ENCODE measurements at regions not wholly inside any gene's neighbourhood (a gene's known extent, or its start where the extent isn't known, plus 50 kb on each side); places are given as distances from the start of the nearest gene placed in this dataset.
"Not testable (repeated sequence)": the region's sequence is repeated elsewhere in the genome, so short reads cannot be mapped to it uniquely, and the experiment has no call there.

DNA sequence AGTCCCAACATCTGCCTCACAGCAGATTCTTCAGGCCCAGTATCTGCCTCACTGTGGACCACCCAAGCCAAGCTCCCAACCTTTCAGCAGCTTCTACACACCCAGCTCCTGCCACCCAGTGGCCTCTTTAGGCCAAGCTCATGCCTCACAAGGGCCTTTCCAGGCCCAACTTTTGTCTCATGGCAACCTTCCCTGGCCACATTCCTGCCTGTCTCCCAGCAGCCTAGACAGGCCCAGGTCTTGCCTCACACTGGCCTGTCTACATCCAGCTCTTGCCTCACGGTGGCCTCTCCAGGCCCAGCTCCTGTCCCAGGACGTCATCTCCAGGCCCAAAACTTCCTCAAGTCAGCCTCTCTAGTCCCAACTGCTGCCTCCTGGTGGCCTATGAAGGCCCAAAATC, 65.0 kb downstream of the CCDC201 start:
- H3K4me1 ChIP-seq (ENCODE audit: control insufficient read depth, insufficient read depth, low read length); H3K27me3 ChIP-seq (ENCODE audit: control insufficient read depth, insufficient read depth, low read length); H3K9me3 ChIP-seq (ENCODE audit: control insufficient read depth, insufficient read depth, low read depth, low read length); in situ Hi-C loops (cut with HindIII; ENCODE audit: low pct_unique_long_range_greater_than_20kb, low sequenced_read_pairs); intact Hi-C loops (cut with micrococcal nuclease; ENCODE audit: unreplicated experiment); BruUV-seq (replicated peaks); H3K4me3 ChIP-seq (ENCODE audit: low read depth in 2 of 2, low read length in 2 of 2); POLR2A ChIA-PET; H3K36me3 ChIP-seq (ENCODE audit: control insufficient read depth, insufficient read depth, low read length); DNase-seq (ENCODE audit: low read depth, low spot score); CTCF ChIA-PET; ATAC-seq; H3K27ac ChIP-seq (ENCODE audit: low read length): not testable (repeated sequence)

DNA sequence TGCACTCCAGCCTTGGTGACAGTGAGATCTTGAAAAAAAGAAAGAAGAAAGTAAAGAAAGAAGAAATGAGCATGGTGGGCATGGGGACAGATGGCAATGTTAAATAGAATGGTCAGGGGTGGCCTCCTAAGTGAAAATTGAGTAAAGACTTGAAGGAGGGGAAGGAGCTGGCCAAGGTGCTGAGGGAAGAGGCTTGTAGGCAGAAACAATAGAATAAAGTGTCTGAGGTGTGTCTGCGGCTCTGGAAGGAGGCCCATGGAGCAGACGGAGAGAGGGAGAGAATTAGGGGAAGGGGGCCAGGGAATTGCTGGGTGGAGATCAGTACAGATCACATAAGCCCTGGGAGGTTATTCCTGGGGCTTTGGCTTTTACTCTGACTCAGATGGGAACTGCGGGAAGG, 70.7 kb downstream of the CCDC201 start:
- DNase-seq (ENCODE audit: low read depth, low spot score); ATAC-seq; POLR2A ChIA-PET; H3K4me1 ChIP-seq (ENCODE audit: control insufficient read depth, insufficient read depth, low read length); intact Hi-C loops (cut with micrococcal nuclease; ENCODE audit: unreplicated experiment); BruUV-seq (replicated peaks); H3K36me3 ChIP-seq (ENCODE audit: control insufficient read depth, insufficient read depth, low read length); in situ Hi-C loops (cut with HindIII; ENCODE audit: low pct_unique_long_range_greater_than_20kb, low sequenced_read_pairs); H3K27ac ChIP-seq (ENCODE audit: low read length); H3K9me3 ChIP-seq (ENCODE audit: control insufficient read depth, insufficient read depth, low read depth, low read length); H3K4me3 ChIP-seq (ENCODE audit: low read depth in 2 of 2, low read length in 2 of 2); H3K27me3 ChIP-seq (ENCODE audit: control insufficient read depth, insufficient read depth, low read length); CTCF ChIA-PET: not testable (repeated sequence)
- TF ChIP-seq, protein P1, sequence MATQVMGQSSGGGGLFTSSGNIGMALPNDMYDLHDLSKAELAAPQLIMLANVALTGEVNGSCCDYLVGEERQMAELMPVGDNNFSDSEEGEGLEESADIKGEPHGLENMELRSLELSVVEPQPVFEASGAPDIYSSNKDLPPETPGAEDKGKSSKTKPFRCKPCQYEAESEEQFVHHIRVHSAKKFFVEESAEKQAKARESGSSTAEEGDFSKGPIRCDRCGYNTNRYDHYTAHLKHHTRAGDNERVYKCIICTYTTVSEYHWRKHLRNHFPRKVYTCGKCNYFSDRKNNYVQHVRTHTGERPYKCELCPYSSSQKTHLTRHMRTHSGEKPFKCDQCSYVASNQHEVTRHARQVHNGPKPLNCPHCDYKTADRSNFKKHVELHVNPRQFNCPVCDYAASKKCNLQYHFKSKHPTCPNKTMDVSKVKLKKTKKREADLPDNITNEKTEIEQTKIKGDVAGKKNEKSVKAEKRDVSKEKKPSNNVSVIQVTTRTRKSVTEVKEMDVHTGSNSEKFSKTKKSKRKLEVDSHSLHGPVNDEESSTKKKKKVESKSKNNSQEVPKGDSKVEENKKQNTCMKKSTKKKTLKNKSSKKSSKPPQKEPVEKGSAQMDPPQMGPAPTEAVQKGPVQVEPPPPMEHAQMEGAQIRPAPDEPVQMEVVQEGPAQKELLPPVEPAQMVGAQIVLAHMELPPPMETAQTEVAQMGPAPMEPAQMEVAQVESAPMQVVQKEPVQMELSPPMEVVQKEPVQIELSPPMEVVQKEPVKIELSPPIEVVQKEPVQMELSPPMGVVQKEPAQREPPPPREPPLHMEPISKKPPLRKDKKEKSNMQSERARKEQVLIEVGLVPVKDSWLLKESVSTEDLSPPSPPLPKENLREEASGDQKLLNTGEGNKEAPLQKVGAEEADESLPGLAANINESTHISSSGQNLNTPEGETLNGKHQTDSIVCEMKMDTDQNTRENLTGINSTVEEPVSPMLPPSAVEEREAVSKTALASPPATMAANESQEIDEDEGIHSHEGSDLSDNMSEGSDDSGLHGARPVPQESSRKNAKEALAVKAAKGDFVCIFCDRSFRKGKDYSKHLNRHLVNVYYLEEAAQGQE (IDR thresholded peaks at IDR 0.05; ENCODE audit: insufficient read depth in 1 of 2, low read depth in 2 of 2, low read length in 1 of 2): peak; percentile 35 to 72; a peak in 2 of 4 replicates

- H3K36me3 ChIP-seq (ENCODE audit: control insufficient read depth, insufficient read depth, low read length); H3K27ac ChIP-seq (ENCODE audit: low read length); H3K9me3 ChIP-seq (ENCODE audit: control insufficient read depth, insufficient read depth, low read depth, low read length); H3K4me1 ChIP-seq (ENCODE audit: control insufficient read depth, insufficient read depth, low read length); intact Hi-C loops (cut with micrococcal nuclease; ENCODE audit: unreplicated experiment); POLR2A ChIA-PET; CTCF ChIA-PET; BruUV-seq (replicated peaks); H3K4me3 ChIP-seq (ENCODE audit: low read depth in 2 of 2, low read length in 2 of 2); H3K27me3 ChIP-seq (ENCODE audit: control insufficient read depth, insufficient read depth, low read length); ATAC-seq; in situ Hi-C loops (cut with HindIII; ENCODE audit: low pct_unique_long_range_greater_than_20kb, low sequenced_read_pairs): not testable (repeated sequence)
- peak; percentile 7 for DNase-seq (ENCODE audit: low read depth, low spot score)
These were observed 75.6 kb downstream of the CCDC201 start for GRCh38 chr7:45797264-45797663.

- DNase-seq (ENCODE audit: low read depth, low spot score); H3K4me1 ChIP-seq (ENCODE audit: control insufficient read depth, insufficient read depth, low read length); ATAC-seq; CTCF ChIA-PET; H3K4me3 ChIP-seq (ENCODE audit: low read depth in 2 of 2, low read length in 2 of 2); in situ Hi-C loops (cut with HindIII; ENCODE audit: low pct_unique_long_range_greater_than_20kb, low sequenced_read_pairs); intact Hi-C loops (cut with micrococcal nuclease; ENCODE audit: unreplicated experiment); H3K36me3 ChIP-seq (ENCODE audit: control insufficient read depth, insufficient read depth, low read length); H3K9me3 ChIP-seq (ENCODE audit: control insufficient read depth, insufficient read depth, low read depth, low read length); POLR2A ChIA-PET; BruUV-seq (replicated peaks); H3K27ac ChIP-seq (ENCODE audit: low read length); H3K27me3 ChIP-seq (ENCODE audit: control insufficient read depth, insufficient read depth, low read length): not testable (repeated sequence)
These were observed 83.2 kb downstream of the CCDC201 start for GRCh38 chr7:45789641-45790040.

DNA sequence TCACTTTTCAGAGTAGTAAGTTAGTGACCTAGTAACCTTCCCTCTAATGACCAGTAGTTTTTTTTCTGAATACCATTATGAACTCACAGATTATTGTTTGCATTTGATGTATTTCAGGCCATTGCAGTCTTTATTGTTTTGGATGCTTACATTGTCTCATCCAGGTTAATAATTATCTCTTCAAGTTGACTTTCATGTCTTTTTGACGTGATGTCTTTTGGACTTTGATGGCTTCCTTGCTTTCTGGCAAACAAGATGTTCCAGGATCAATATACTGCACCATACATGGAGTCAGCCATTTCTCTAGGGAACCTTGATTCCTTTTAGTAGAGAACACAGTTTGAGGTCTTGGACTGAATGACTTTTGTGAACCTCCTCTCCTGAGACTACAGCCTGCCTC, 87.2 kb downstream of the CCDC201 start:
- H3K9me3 ChIP-seq (ENCODE audit: control insufficient read depth, insufficient read depth, low read depth, low read length); POLR2A ChIA-PET; H3K36me3 ChIP-seq (ENCODE audit: control insufficient read depth, insufficient read depth, low read length); CTCF ChIA-PET; H3K27ac ChIP-seq (ENCODE audit: low read length); H3K4me1 ChIP-seq (ENCODE audit: control insufficient read depth, insufficient read depth, low read length); BruUV-seq (replicated peaks); in situ Hi-C loops (cut with HindIII; ENCODE audit: low pct_unique_long_range_greater_than_20kb, low sequenced_read_pairs); DNase-seq (ENCODE audit: low read depth, low spot score); H3K27me3 ChIP-seq (ENCODE audit: control insufficient read depth, insufficient read depth, low read length); ATAC-seq; intact Hi-C loops (cut with micrococcal nuclease; ENCODE audit: unreplicated experiment); H3K4me3 ChIP-seq (ENCODE audit: low read depth in 2 of 2, low read length in 2 of 2): not testable (repeated sequence)

- H3K9me3 ChIP-seq (ENCODE audit: control insufficient read depth, insufficient read depth, low read depth, low read length); CTCF ChIA-PET; intact Hi-C loops (cut with micrococcal nuclease; ENCODE audit: unreplicated experiment); DNase-seq (ENCODE audit: low read depth, low spot score); POLR2A ChIA-PET; in situ Hi-C loops (cut with HindIII; ENCODE audit: low pct_unique_long_range_greater_than_20kb, low sequenced_read_pairs); BruUV-seq (replicated peaks); ATAC-seq; H3K27me3 ChIP-seq (ENCODE audit: control insufficient read depth, insufficient read depth, low read length); H3K4me1 ChIP-seq (ENCODE audit: control insufficient read depth, insufficient read depth, low read length); H3K27ac ChIP-seq (ENCODE audit: low read length); H3K36me3 ChIP-seq (ENCODE audit: control insufficient read depth, insufficient read depth, low read length); H3K4me3 ChIP-seq (ENCODE audit: low read depth in 2 of 2, low read length in 2 of 2): not testable (repeated sequence)
These were observed 88.1 kb downstream of the CCDC201 start for GRCh38 chr7:45784775-45785174.

Measured in Panc1 (cell line).